Endothelial cell of umbilical vein (primary cell): ENCODE measurements at regions not wholly inside any gene's neighbourhood (a gene's known extent, or its start where the extent isn't known, plus 50 kb on each side); places are given as distances from the start of the nearest gene placed in this dataset.

Source experiments
- BruUV-seq: library from RNA; stranded (reverse); fragments of 400-500 nt; replicated peaks from 2 replicates; lab custom pipeline; 2021; lab: Mats Ljungman, UMichigan
- CTCF ChIA-PET: fragments of 300-600, 350-600 bp; sonication (Branson Sonifier 250); formaldehyde crosslinking; loops from one replicate; lab custom pipeline; 2021; ENCODE audit warnings: antibody characterized with exemption, inconsistent platforms; lab: Charles Lee
- POLR2A ChIA-PET: fragments of 300-600, 350-600 bp; sonication (Branson Sonifier 250); formaldehyde crosslinking; loops from one replicate; lab custom pipeline; 2021; ENCODE audit warnings: antibody characterized with exemption, inconsistent platforms; lab: Charles Lee
- DNase-seq: peaks from one replicate; pipeline ENCODE4 v3.0.0-alpha.2; 2011; ENCODE audit warnings: low read depth, low spot score
- FAIRE-seq: peaks from 2 replicates; lab custom pipeline; 2011; peaks lifted over from hg19 to GRCh38; lab: Jason Lieb, UNC
- H2AFZ ChIP-seq: 2 replicates; pipeline ENCODE4 v1.6.0; 2012; ENCODE audit warnings: low read depth, low read length, control low read depth, inconsistent platforms
- H3K27ac ChIP-seq: 2 replicates; pipeline ENCODE4 v1.5.1; 2011; ENCODE audit warnings: low read depth, mild to moderate bottlenecking, control low read depth, low read length, moderate library complexity; ENCODE audit not compliant: insufficient read depth
- H3K27me3 ChIP-seq, 2 experiments: 2 replicates each; pipeline versions ENCODE4 v1.6.0 to v1.6.1; 2011; ENCODE audit warnings: low read length in 2 of 2, mixed read lengths in 1 of 2; ENCODE audit not compliant: control insufficient read depth in 2 of 2, insufficient read depth in 2 of 2
- H3K36me3 ChIP-seq, 2 experiments: 2 replicates in 1 of 2; 3 replicates in 1 of 2; pipeline ENCODE4 v1.5.1; 2011; ENCODE audit warnings: low read length in 2 of 2, mild to moderate bottlenecking in 1 of 2, moderate library complexity in 1 of 2; ENCODE audit not compliant: control insufficient read depth in 2 of 2, insufficient read depth in 2 of 2; ENCODE audit errors: extremely low read depth in 1 of 2
- H3K4me1 ChIP-seq: 3 replicates; pipeline ENCODE4 v1.5.1; 2011; ENCODE audit warnings: mild to moderate bottlenecking, low read length; ENCODE audit not compliant: control insufficient read depth, insufficient read depth; ENCODE audit errors: extremely low read depth
- H3K4me2 ChIP-seq: 2 replicates; pipeline ENCODE4 v1.6.1; 2011; ENCODE audit warnings: low read length, control low read depth, mixed read lengths; ENCODE audit not compliant: insufficient read depth
- H3K4me3 ChIP-seq, 3 experiments: fragments of 200-600 bp in 1 of 3; sonication (generic), shearing (Covaris generic) in 1 of 3; replicated peaks in 1 of 3; 2 replicates each; pipeline ENCODE4 v1.5.1; 2011 to 2016; ENCODE audit warnings: control low read depth in 3 of 3, low read length in 3 of 3, mild to moderate bottlenecking in 2 of 3, inconsistent platforms in 1 of 3, low read depth in 1 of 3, moderate library complexity in 1 of 3; ENCODE audit not compliant: insufficient read depth in 1 of 3
- H3K79me2 ChIP-seq: 2 replicates; pipeline ENCODE4 v1.6.0; 2012; ENCODE audit warnings: low read length, inconsistent platforms; ENCODE audit not compliant: control insufficient read depth, insufficient read depth
- H3K9ac ChIP-seq: replicated peaks from 2 replicates; pipeline ENCODE3; 2011; ENCODE audit warnings: low read length, control low read depth; ENCODE audit not compliant: insufficient read depth; ENCODE audit errors: extremely low read depth
- H3K9me1 ChIP-seq: replicated peaks from 3 replicates; pipeline ENCODE4 v1.6.0; 2011; ENCODE audit warnings: mild to moderate bottlenecking, low read length; ENCODE audit not compliant: control insufficient read depth, insufficient read depth; ENCODE audit errors: extremely low read depth
- H3K9me3 ChIP-seq: replicated peaks from 2 replicates; pipeline ENCODE4 v1.5.1; 2012; ENCODE audit warnings: low read length, inconsistent platforms; ENCODE audit not compliant: control insufficient read depth, insufficient read depth
- H4K20me1 ChIP-seq: replicated peaks from 2 replicates; pipeline ENCODE3; 2011; ENCODE audit warnings: mild to moderate bottlenecking, low read length; ENCODE audit not compliant: control insufficient read depth, insufficient read depth; ENCODE audit errors: extremely low read depth
- CTCF ChIP-seq, 2 donors: IDR thresholded peaks; 1 replicate in 1 of 2; 2 replicates in 1 of 2; pipeline ENCODE4 v1.5.1; 2011; ENCODE audit warnings: low read length in 2 of 2, mild to moderate bottlenecking in 2 of 2, moderate library complexity in 2 of 2, control low read depth in 1 of 2, inconsistent platforms in 1 of 2, low read depth in 1 of 2; ENCODE audit not compliant: insufficient read depth in 1 of 2; ENCODE audit errors: extremely low read depth in 1 of 2
- EZH2 ChIP-seq: IDR thresholded peaks from 2 replicates; pipeline ENCODE4 v1.6.1; 2012; ENCODE audit warnings: borderline replicate concordance, low read depth, mild to moderate bottlenecking, moderate library complexity, low read length, inconsistent platforms; ENCODE audit not compliant: severe bottlenecking
- FOS ChIP-seq: IDR thresholded peaks from 2 replicates; pipeline ENCODE4 v1.6.1; 2011; ENCODE audit warnings: mild to moderate bottlenecking, low read length, moderate library complexity, borderline replicate concordance; ENCODE audit not compliant: insufficient read depth
- GATA2 ChIP-seq: IDR thresholded peaks from 2 replicates; pipeline ENCODE4 v1.7.0; 2011; ENCODE audit warnings: low read depth, mild to moderate bottlenecking, moderate library complexity, mixed read lengths, low read length; ENCODE audit not compliant: insufficient read length, insufficient read depth
- JUN ChIP-seq: IDR thresholded peaks from 2 replicates; pipeline ENCODE4 v1.6.1; 2011; ENCODE audit warnings: borderline replicate concordance, low read depth; ENCODE audit not compliant: insufficient read length, insufficient read depth
- MAX ChIP-seq: IDR thresholded peaks from 2 replicates; pipeline ENCODE4 v1.6.1; 2011; ENCODE audit not compliant: insufficient read depth, insufficient read length
- MYC ChIP-seq: IDR thresholded peaks from one replicate; pipeline ENCODE4 v1.6.1; 2011; ENCODE audit warnings: mild to moderate bottlenecking, low read depth, low read length
- POLR2A ChIP-seq: IDR thresholded peaks from 2 replicates; pipeline ENCODE4 v1.6.1; 2012; ENCODE audit warnings: low read depth, mild to moderate bottlenecking, control low read depth, low read length
- POLR2AphosphoS5 ChIP-seq: IDR thresholded peaks from 2 replicates; pipeline ENCODE4 v1.6.1; 2012; ENCODE audit warnings: low read depth, mild to moderate bottlenecking, control low read depth, low read length, moderate library complexity; ENCODE audit not compliant: insufficient read depth
- dilution Hi-C: fragments of 300-500 bp; cut with MboI; formaldehyde crosslinking; loops from one replicate; pipeline ENCODE4 v1.15.0; 2019; ENCODE audit warnings: low sequenced_read_pairs; ENCODE audit not compliant: extremely low pct_ligation_motif_present
- intact Hi-C: fragments of 100-400 bp; cut with micrococcal nuclease; formaldehyde crosslinking; loops from one replicate; pipeline ENCODE4 v1.10.0; 2022

- Histone ChIP-seq H3K79me2 (no peaks in the 10 kb centered on the region), H3K9me1 (no peaks in the 10 kb centered on the region), H3K9me3 (no peaks in the 10 kb centered on the region), H3K4me2 (no peak overlapping the region), H3K36me3 (no peaks in the 10 kb centered on the region), H2AFZ (no peak overlapping the region), H3K27me3 (no peaks in the 10 kb centered on the region), H4K20me1 (no peaks in the 10 kb centered on the region), H3K9ac (no peak overlapping the region), H3K4me1 (no peaks in the 10 kb centered on the region), H3K4me3 (no peak overlapping the region), H3K27ac (no peak overlapping the region)
- dilution Hi-C loops (no loop called here), intact Hi-C loops (no loop called here)
- DNase-seq (no peak), FAIRE-seq (no peak)
- POLR2A ChIA-PET, result no interaction called here
- TF ChIP-seq MYC (no peak), CTCF (IDR thresholded peaks at IDR 0.05; ENCODE audit: extremely low read depth in 1 of 2, insufficient read depth in 1 of 2, low read depth in 1 of 2, low read length in 2 of 2) (no peak), FOS (no peak)
- BruUV-seq, result no TSS peak
- CTCF ChIA-PET, result no interaction called here
Measured at GRCh38 chrY:15364996-15365395, 840.7 kb downstream of the NLGN4Y start.

GRCh38 chrY:15368786-15369185 is 844.5 kb downstream of the NLGN4Y start:
- dilution Hi-C loops (no loop called here), intact Hi-C loops (no loop called here)
- no peaks in the 10 kb centered on the region for H3K9me3 ChIP-seq
- ChIA-PET POLR2A (no interaction called here), CTCF (no interaction called here)
- H3K9me1 ChIP-seq, result no peaks in the 10 kb centered on the region
- no peak overlapping the region for H3K27ac ChIP-seq
- TF ChIP-seq POLR2A (no peak), EZH2 (no peak), JUN (no peak), MYC (no peak), GATA2 (no peak), CTCF (IDR thresholded peaks at IDR 0.05; ENCODE audit: extremely low read depth in 1 of 2, insufficient read depth in 1 of 2, low read depth in 1 of 2, low read length in 2 of 2) (no peak), POLR2AphosphoS5 (no peak), MAX (no peak), FOS (no peak)
- BruUV-seq, result no TSS peak
- no peaks in the 10 kb centered on the region for H3K27me3 ChIP-seq
- H3K9ac ChIP-seq, result no peak overlapping the region
- no peak for DNase-seq
- no peak for FAIRE-seq
- H3K4me1 ChIP-seq, result no peaks in the 10 kb centered on the region
- no peaks in the 10 kb centered on the region for H3K36me3 ChIP-seq
- no peaks in the 10 kb centered on the region for H3K79me2 ChIP-seq
- no peak overlapping the region for H2AFZ ChIP-seq
- no peak overlapping the region for H3K4me3 ChIP-seq
- H4K20me1 ChIP-seq, result no peaks in the 10 kb centered on the region
- H3K4me2 ChIP-seq, result no peak overlapping the region
